UCSD-AML1 (cell line): ENCODE measurements at regions not wholly inside any gene's neighbourhood (a gene's known extent, or its start where the extent isn't known, plus 50 kb on each side); places are given as distances from the start of the nearest gene placed in this dataset.

Source experiments
- DNase-seq: peaks from one replicate; lab custom pipeline; 2025; ENCODE audit not compliant: unreplicated experiment; lab: John Stamatoyannopoulos, UW

- DNase-seq = no peak
Observed at GRCh38 chr7:113825832-113826231, 93.0 kb downstream of the PPP1R3A start.

- no peak for DNase-seq
Observed at GRCh38 chr7:113824117-113824823, 94.5 kb downstream of the PPP1R3A start.

GRCh38 chr7:113819474-113819873, 99.3 kb downstream of the PPP1R3A start:
- no peak for DNase-seq

- DNase-seq = no peak
Observed at GRCh38 chr7:113816639-113817038, 102.2 kb downstream of the PPP1R3A start.

- DNase-seq = no peak
Observed at GRCh38 chr7:113813471-113813870, 105.3 kb downstream of the PPP1R3A start.

- DNase-seq = no peak
Observed at GRCh38 chr7:113812591-113813255, 106.1 kb downstream of the PPP1R3A start.

- no peak for DNase-seq
Observed at GRCh38 chr7:113810080-113810744, 108.6 kb downstream of the PPP1R3A start.

GRCh38 chr7:113809581-113809980, 109.2 kb downstream of the PPP1R3A start:
- no peak for DNase-seq

GRCh38 chr7:113806633-113807327, 112.0 kb downstream of the PPP1R3A start:
- no peak for DNase-seq

GRCh38 chr7:113805976-113806375, 112.8 kb downstream of the PPP1R3A start:
- DNase-seq = no peak

GRCh38 chr7:113804475-113805095, 114.2 kb downstream of the PPP1R3A start:
- DNase-seq = no peak

- DNase-seq = no peak
Observed at GRCh38 chr7:113801751-113802150, 117.1 kb downstream of the PPP1R3A start.

GRCh38 chr7:113800826-113801225, 118.0 kb downstream of the PPP1R3A start:
- no peak for DNase-seq

- no peak for DNase-seq
Observed at GRCh38 chr7:113799896-113800295, 118.9 kb downstream of the PPP1R3A start.

GRCh38 chr7:113797420-113798010, 121.3 kb downstream of the PPP1R3A start:
- no peak for DNase-seq

- DNase-seq = no peak
Observed at GRCh38 chr7:113796557-113796956, 122.3 kb downstream of the PPP1R3A start.

- DNase-seq = no peak
Observed at GRCh38 chr7:113794573-113794972, 124.2 kb downstream of the PPP1R3A start.

- DNase-seq = no peak
Observed at GRCh38 chr7:113793171-113793570, 125.6 kb downstream of the PPP1R3A start.

GRCh38 chr7:113790025-113790424, 128.8 kb downstream of the PPP1R3A start:
- DNase-seq = no peak

- no peak for DNase-seq
Observed at GRCh38 chr7:113787106-113787505, 131.7 kb downstream of the PPP1R3A start.

- no peak for DNase-seq
Observed at GRCh38 chr7:113784956-113785355, 133.9 kb downstream of the PPP1R3A start.
